ENCODE measurements at regions not wholly inside any gene's neighbourhood (a gene's known extent, or its start where the extent isn't known, plus 50 kb on each side); places are given as distances from the start of the nearest gene placed in this dataset.

GRCh38 chr9:108637340-108637739, 218.4 kb downstream of the ACTL7B start:
- Mint-ChIP-seq H3K9me3 (no peaks in the 10 kb centered on the region), H3K4me3 (no peak overlapping the region), H3K27me3 (no peaks in the 10 kb centered on the region), H3K27ac (no peak overlapping the region), H3K4me1 (no peaks in the 10 kb centered on the region), H3K36me3 (no peaks in the 10 kb centered on the region)

- no peaks in the 10 kb centered on the region for H3K36me3 Mint-ChIP-seq
- H3K9me3 Mint-ChIP-seq: no peaks in the 10 kb centered on the region
- no peak overlapping the region for H3K4me3 Mint-ChIP-seq
- no peaks in the 10 kb centered on the region for H3K4me1 Mint-ChIP-seq
- no peak overlapping the region for H3K27ac Mint-ChIP-seq
- H3K27me3 Mint-ChIP-seq: no peaks in the 10 kb centered on the region
Observed at GRCh38 chr9:108636013-108636412, 219.8 kb downstream of the ACTL7B start.

GRCh38 chr9:108634672-108635462, 220.9 kb downstream of the ACTL7B start:
- no peaks in the 10 kb centered on the region for H3K9me3 Mint-ChIP-seq
- H3K4me3 Mint-ChIP-seq: no peak overlapping the region
- H3K36me3 Mint-ChIP-seq: no peaks in the 10 kb centered on the region
- H3K27me3 Mint-ChIP-seq: no peaks in the 10 kb centered on the region
- H3K27ac Mint-ChIP-seq: no peak overlapping the region
- no peaks in the 10 kb centered on the region for H3K4me1 Mint-ChIP-seq

- H3K4me3 Mint-ChIP-seq: no peak overlapping the region
- H3K9me3 Mint-ChIP-seq: no peaks in the 10 kb centered on the region
- H3K36me3 Mint-ChIP-seq: no peaks in the 10 kb centered on the region
- H3K27me3 Mint-ChIP-seq: no peaks in the 10 kb centered on the region
- no peak overlapping the region for H3K27ac Mint-ChIP-seq
- H3K4me1 Mint-ChIP-seq: no peaks in the 10 kb centered on the region
Observed at GRCh38 chr9:108634204-108634603, 221.6 kb downstream of the ACTL7B start.

GRCh38 chr9:108631496-108632285, 224.1 kb downstream of the ACTL7B start:
- Mint-ChIP-seq H3K4me3 (no peak overlapping the region), H3K9me3 (no peaks in the 10 kb centered on the region), H3K36me3 (no peaks in the 10 kb centered on the region), H3K4me1 (no peaks in the 10 kb centered on the region), H3K27me3 (no peaks in the 10 kb centered on the region), H3K27ac (no peak overlapping the region)

GRCh38 chr9:108628316-108628715, 227.5 kb downstream of the ACTL7B start:
- H3K4me1 Mint-ChIP-seq: no peaks in the 10 kb centered on the region
- H3K27ac Mint-ChIP-seq: no peak overlapping the region
- no peaks in the 10 kb centered on the region for H3K36me3 Mint-ChIP-seq
- H3K4me3 Mint-ChIP-seq: no peak overlapping the region
- peaks cover 4% of the 10 kb centered on the region for H3K27me3 Mint-ChIP-seq
- peaks cover 11% of the 10 kb centered on the region for H3K9me3 Mint-ChIP-seq

GRCh38 chr9:108626743-108627142, 229.0 kb downstream of the ACTL7B start:
- H3K27me3 Mint-ChIP-seq: peaks cover 4% of the 10 kb centered on the region
- H3K36me3 Mint-ChIP-seq: no peaks in the 10 kb centered on the region
- no peak overlapping the region for H3K27ac Mint-ChIP-seq
- H3K9me3 Mint-ChIP-seq: peaks cover 11% of the 10 kb centered on the region
- no peak overlapping the region for H3K4me3 Mint-ChIP-seq
- H3K4me1 Mint-ChIP-seq: no peaks in the 10 kb centered on the region

GRCh38 chr9:108621991-108622855, 233.6 kb downstream of the ACTL7B start:
- no peak overlapping the region for H3K4me3 Mint-ChIP-seq
- H3K4me1 Mint-ChIP-seq: no peaks in the 10 kb centered on the region
- H3K36me3 Mint-ChIP-seq: no peaks in the 10 kb centered on the region
- peaks cover 4% of the 10 kb centered on the region for H3K27me3 Mint-ChIP-seq
- peaks cover 11% of the 10 kb centered on the region for H3K9me3 Mint-ChIP-seq
- H3K27ac Mint-ChIP-seq: no peak overlapping the region

- Mint-ChIP-seq H3K36me3 (no peaks in the 10 kb centered on the region), H3K27me3 (peaks cover 4% of the 10 kb centered on the region), H3K9me3 (peaks cover 6% of the 10 kb centered on the region), H3K4me3 (no peak overlapping the region), H3K27ac (no peak overlapping the region), H3K4me1 (no peaks in the 10 kb centered on the region)
Observed at GRCh38 chr9:108620767-108621166, 235.0 kb downstream of the ACTL7B start.

GRCh38 chr9:108618906-108619550, 236.8 kb downstream of the ACTL7B start:
- Mint-ChIP-seq H3K27me3 (peaks cover 4% of the 10 kb centered on the region), H3K9me3 (peaks cover 6% of the 10 kb centered on the region), H3K4me1 (no peaks in the 10 kb centered on the region), H3K4me3 (no peak overlapping the region), H3K36me3 (no peaks in the 10 kb centered on the region), H3K27ac (no peak overlapping the region)

GRCh38 chr9:108617676-108618075, 238.1 kb downstream of the ACTL7B start:
- Mint-ChIP-seq H3K36me3 (no peaks in the 10 kb centered on the region), H3K4me1 (no peaks in the 10 kb centered on the region), H3K27me3 (no peaks in the 10 kb centered on the region)

GRCh38 chr9:108615152-108615551, 240.6 kb downstream of the ACTL7B start:
- Mint-ChIP-seq H3K36me3 (no peaks in the 10 kb centered on the region), H3K9me3 (no peaks in the 10 kb centered on the region), H3K27ac (no peak overlapping the region), H3K27me3 (no peaks in the 10 kb centered on the region), H3K4me1 (no peaks in the 10 kb centered on the region), H3K4me3 (no peak overlapping the region)

More at GRCh38 chr9:108617676-108618075, 238.1 kb downstream of the ACTL7B start:
- no peak overlapping the region for H3K27ac Mint-ChIP-seq
- no peak overlapping the region for H3K4me3 Mint-ChIP-seq
- H3K9me3 Mint-ChIP-seq: no peaks in the 10 kb centered on the region

- no peaks in the 10 kb centered on the region for H3K9me3 Mint-ChIP-seq
Observed at GRCh38 chr9:108612513-108612912, 243.3 kb downstream of the ACTL7B start.

GRCh38 chr9:108609897-108610253, 245.9 kb downstream of the ACTL7B start:
- no peaks in the 10 kb centered on the region for H3K27me3 Mint-ChIP-seq
- no peak overlapping the region for H3K27ac Mint-ChIP-seq
- H3K36me3 Mint-ChIP-seq: no peaks in the 10 kb centered on the region
- no peaks in the 10 kb centered on the region for H3K4me1 Mint-ChIP-seq
- no peak overlapping the region for H3K4me3 Mint-ChIP-seq
- H3K9me3 Mint-ChIP-seq: no peaks in the 10 kb centered on the region

More at GRCh38 chr9:108612513-108612912, 243.3 kb downstream of the ACTL7B start:
- Mint-ChIP-seq H3K4me1 (no peaks in the 10 kb centered on the region), H3K27ac (no peak overlapping the region), H3K4me3 (no peak overlapping the region), H3K27me3 (no peaks in the 10 kb centered on the region), H3K36me3 (no peaks in the 10 kb centered on the region)

- H3K36me3 Mint-ChIP-seq: no peaks in the 10 kb centered on the region
- H3K4me1 Mint-ChIP-seq: no peaks in the 10 kb centered on the region
- no peaks in the 10 kb centered on the region for H3K9me3 Mint-ChIP-seq
- no peak overlapping the region for H3K27ac Mint-ChIP-seq
- no peak overlapping the region for H3K4me3 Mint-ChIP-seq
- H3K27me3 Mint-ChIP-seq: no peaks in the 10 kb centered on the region
Observed at GRCh38 chr9:108609227-108609896, 246.4 kb downstream of the ACTL7B start.
